Urothelium cell line (cell line): ENCODE measurements at regions not wholly inside any gene's neighbourhood (a gene's known extent, or its start where the extent isn't known, plus 50 kb on each side); places are given as distances from the start of the nearest gene placed in this dataset.

ENCODE experiments used
- DNase-seq: peaks from one replicate; pipeline ENCODE4 v3.0.0; 2011; ENCODE audit warnings: low spot score, mixed read lengths
- FAIRE-seq: peaks from 2 replicates; lab custom pipeline; 2011; peaks lifted over from hg19 to GRCh38; lab: Jason Lieb, UNC

GRCh38 chr13:90952326-90952725 lies 395.2 kb upstream of the MIR17HG start:
- DNase-seq (no peak), FAIRE-seq (no peak)

DNA sequence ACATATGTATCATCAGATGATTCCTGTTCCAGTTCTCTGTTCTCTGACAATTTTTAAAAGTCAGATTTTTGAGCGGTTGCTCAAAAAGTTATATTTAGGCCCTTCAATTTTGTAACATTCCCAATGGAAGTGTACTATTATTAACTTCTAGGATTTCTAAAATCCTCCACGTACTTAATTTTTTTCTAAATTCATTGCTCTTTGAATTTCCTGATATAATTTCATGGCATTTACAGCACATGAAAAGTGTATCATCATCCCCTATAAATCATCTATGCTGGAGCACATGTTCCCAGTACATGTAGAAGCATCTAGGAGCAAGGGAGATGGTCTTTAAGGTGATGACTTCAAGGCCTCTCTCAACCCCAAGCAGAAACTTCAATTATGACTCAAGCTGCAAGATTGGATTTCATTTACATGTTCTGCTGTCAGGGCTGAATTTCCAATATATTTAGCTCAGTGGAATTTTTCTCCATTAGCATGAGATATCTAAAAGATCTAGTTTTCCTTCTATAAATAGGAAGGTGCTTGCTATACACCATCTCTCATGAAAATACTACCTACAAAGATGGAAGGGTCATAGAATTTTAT lies 392.8 kb upstream of the MIR17HG start:
- FAIRE-seq = no peak
- no peak for DNase-seq

DNA sequence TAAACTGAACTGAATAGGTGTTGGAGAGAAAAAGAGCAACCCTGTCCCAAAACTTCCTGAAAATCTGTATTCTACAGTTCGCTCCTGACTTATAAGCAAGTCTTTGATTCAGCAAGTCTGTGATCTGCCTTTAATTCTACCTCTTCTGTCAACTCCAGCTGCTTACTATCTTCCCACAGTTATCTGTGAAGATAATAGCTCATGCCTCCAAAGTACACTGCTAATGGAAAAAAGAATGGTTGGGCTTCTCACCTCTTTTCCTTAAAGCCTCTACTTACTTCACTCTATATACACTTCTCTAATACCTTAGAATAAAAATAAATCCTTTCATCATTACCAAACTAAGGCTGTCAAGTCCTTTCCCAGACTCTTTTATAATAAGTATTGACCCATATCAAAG lies 391.5 kb upstream of the MIR17HG start:
- DNase-seq = no peak
- no peak for FAIRE-seq

GRCh38 chr13:90958866-90959265 lies 388.6 kb upstream of the MIR17HG start:
- no peak for FAIRE-seq
- no peak for DNase-seq

GRCh38 chr13:90968166-90968904 lies 379.2 kb upstream of the MIR17HG start:
- FAIRE-seq (no peak), DNase-seq (peak; percentile 29)

GRCh38 chr13:90974249-90974975 lies 373.1 kb upstream of the MIR17HG start:
- FAIRE-seq (no peak), DNase-seq (no peak)

GRCh38 chr13:90979059-90979458 lies 368.4 kb upstream of the MIR17HG start:
- DNase-seq = no peak
- FAIRE-seq = no peak

GRCh38 chr13:90984756-90985155 lies 362.7 kb upstream of the MIR17HG start:
- no peak for FAIRE-seq
- DNase-seq = no peak

- FAIRE-seq = no peak
- no peak for DNase-seq
These were observed 352.5 kb upstream of the MIR17HG start for GRCh38 chr13:90995001-90995400.

- FAIRE-seq (no peak), DNase-seq (no peak)
These were observed 351.9 kb upstream of the MIR17HG start for GRCh38 chr13:90995614-90996013.

- no peak for FAIRE-seq
These were observed 349.5 kb upstream of the MIR17HG start for GRCh38 chr13:90997951-90998350.

DNA sequence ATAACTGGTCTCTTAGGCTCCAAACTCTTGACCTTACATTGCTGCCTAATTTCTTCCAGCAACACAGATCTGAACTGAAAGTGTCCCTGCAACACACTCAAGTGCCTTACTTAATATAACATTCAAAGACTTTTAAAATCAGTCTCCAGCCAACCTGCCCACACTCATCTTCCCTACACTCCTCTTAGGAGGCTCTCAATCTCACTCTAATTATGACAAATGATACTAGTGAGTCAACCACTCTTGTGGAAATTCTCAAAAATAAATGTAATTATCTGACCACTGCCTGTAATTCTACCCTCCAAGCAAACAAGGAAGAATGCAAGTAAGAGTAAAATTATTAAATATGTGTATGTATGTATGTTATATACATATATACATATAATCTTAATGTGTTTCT lies 348.1 kb upstream of the MIR17HG start:
- DNase-seq (no peak), FAIRE-seq (no peak)

More at GRCh38 chr13:90997951-90998350, 349.5 kb upstream of the MIR17HG start:
- DNase-seq = no peak

DNA sequence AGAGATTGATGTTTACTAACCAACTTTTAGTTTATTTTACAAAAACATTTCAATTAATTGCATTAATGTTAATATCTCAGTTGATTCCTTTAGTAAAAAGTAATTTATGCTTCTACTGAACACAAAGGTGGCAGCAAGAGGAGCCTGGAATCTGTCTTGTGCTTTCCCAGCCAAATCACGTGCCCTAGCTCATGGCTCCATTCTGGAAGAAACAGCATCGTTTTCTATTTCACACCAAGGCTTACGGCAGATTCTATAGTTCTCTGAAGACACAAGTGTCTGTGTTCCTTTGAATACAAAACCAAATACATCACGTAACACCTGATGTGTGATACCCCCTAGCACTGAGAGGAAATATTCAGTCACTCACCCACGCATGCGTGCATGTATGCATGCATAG lies 346.1 kb upstream of the MIR17HG start:
- DNase-seq (no peak), FAIRE-seq (no peak)

- DNase-seq (no peak), FAIRE-seq (no peak)
These were observed 332.8 kb upstream of the MIR17HG start for GRCh38 chr13:91014696-91015095.

- FAIRE-seq = no peak
- peak; percentile 45 for DNase-seq
These were observed 330.3 kb upstream of the MIR17HG start for GRCh38 chr13:91017031-91017668.

- no peak for FAIRE-seq
These were observed 329.8 kb upstream of the MIR17HG start for GRCh38 chr13:91017669-91018053.

GRCh38 chr13:91020461-91021034 lies 326.9 kb upstream of the MIR17HG start:
- DNase-seq = no peak
- FAIRE-seq = no peak

More at GRCh38 chr13:91017669-91018053, 329.8 kb upstream of the MIR17HG start:
- no peak for DNase-seq

DNA sequence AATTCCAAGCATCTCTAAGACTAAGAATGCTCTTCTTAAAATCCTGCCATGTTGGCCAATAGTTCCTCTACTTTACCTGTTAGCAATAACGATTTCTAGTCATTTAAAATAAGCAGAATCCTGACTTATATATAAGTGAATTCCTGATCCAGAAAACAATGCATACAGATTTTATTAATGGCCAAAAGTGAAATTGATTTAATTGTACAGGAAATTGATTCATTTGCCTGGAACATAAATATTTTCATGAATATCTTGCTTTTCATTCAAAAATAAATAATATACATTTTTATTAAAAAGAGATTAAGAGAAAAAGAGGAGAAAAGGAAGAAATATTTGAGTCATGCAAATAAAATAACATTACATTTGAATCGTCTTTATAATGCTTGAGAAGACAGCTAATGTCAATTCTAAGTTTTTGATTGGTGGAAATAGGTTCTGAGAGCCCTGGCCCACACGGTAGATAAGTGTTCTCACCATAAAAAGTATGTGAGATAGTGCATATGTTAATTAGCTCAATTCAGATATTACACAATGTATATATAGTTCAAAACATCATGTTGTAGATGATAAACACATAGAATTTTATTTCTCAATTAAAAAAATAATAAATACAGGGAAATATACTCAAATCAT lies 323.2 kb upstream of the MIR17HG start:
- no peak for DNase-seq
- no peak for FAIRE-seq

DNA sequence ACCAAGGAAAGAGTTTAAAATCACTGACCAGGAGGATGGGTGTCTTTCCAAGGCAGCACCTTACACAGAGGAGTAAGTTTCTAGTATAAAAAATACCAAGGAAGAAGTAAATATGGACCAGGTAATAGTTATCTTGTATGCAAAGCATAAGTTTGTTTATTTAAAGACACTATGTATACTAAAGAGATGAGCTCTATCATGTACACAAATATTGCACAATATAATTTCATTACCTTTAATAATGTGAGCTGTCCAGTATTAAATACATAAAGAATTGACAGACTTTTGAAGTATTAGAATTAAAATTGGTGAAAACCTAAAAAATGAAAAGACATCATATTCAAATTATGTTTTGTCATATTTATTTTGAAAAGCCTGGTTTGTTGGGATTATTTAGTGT lies 322.0 kb upstream of the MIR17HG start:
- DNase-seq (no peak), FAIRE-seq (no peak)

GRCh38 chr13:91031508-91031907 lies 316.0 kb upstream of the MIR17HG start:
- no peak for DNase-seq
- no peak for FAIRE-seq

- DNase-seq = no peak
- FAIRE-seq = no peak
These were observed 315.4 kb upstream of the MIR17HG start for GRCh38 chr13:91032104-91032503.
